ENCODE measurements at regions not wholly inside any gene's neighbourhood (a gene's known extent, or its start where the extent isn't known, plus 50 kb on each side); places are given as distances from the start of the nearest gene placed in this dataset.

DNA sequence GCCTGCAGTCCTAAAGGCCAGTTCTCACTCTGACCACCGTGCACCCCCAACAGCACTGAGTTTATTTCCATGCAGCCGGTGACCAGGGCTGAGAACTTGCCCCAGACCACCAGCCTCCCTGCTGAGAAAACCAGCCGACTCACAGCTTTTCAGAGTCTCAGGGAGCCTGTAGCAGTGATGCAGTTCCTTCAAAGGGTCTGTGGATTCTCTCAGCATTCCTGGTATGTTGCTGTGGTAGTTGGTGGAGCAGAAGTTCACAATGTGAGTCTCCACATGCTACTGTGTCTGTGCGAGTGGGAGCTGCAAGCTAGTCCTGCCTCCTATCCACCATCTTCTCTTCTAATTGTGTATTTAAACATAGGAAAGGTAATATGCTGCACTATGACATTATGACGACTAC lies 254.9 kb upstream of the KLF12 start:
- 0 out of 6 replicates have a peak overlapping the region, but pooled peaks of 1 of the 3 experiments have one; percentile 0 for H3K4me3 ChIP-seq (replicated peaks in 1 of 3; ENCODE audit: insufficient read depth in 1 of 3, low read depth in 2 of 3, low read length in 3 of 3)
- intact Hi-C loops (cut with micrococcal nuclease; ENCODE audit: unreplicated experiment) (no loop called here), in situ Hi-C loops (cut with HindIII; ENCODE audit: extremely low pct_ligation_motif_present, low pct_unique_long_range_greater_than_20kb) (no loop called here)
- no peaks in the 10 kb centered on the region for H3K4me1 ChIP-seq (ENCODE audit: insufficient read depth, low read length)
- no peak for TF ChIP-seq FOXK2 (IDR thresholded peaks at IDR 0.05)
- no peak for TF ChIP-seq KDM1A (CRISPR knock-in tag; IDR thresholded peaks at IDR 0.05)
- TF ChIP-seq FIP1L1 (IDR thresholded peaks at IDR 0.05; ENCODE audit: borderline replicate concordance, insufficient read depth, low read depth, low read length) = no peak
- no peak for TF ChIP-seq CBX1 (IDR thresholded peaks at IDR 0.05; ENCODE audit: low read depth)
- TF ChIP-seq ZNF616 (CRISPR knock-in tag; IDR thresholded peaks at IDR 0.05; ENCODE audit: low read depth) = no peak
- TF ChIP-seq ZNF83 (CRISPR knock-in tag; IDR thresholded peaks at IDR 0.05; ENCODE audit: borderline replicate concordance) = no peak
- TF ChIP-seq FOXA3 (CRISPR knock-in tag; IDR thresholded peaks at IDR 0.05) = no peak
- no peak for TF ChIP-seq RFX5 (IDR thresholded peaks at IDR 0.05; ENCODE audit: low read depth, low read length)
- TF ChIP-seq MIER3 (CRISPR knock-in tag; IDR thresholded peaks at IDR 0.05; ENCODE audit: borderline replicate concordance) = no peak
- TF ChIP-seq CAMTA2 (CRISPR knock-in tag; IDR thresholded peaks at IDR 0.05; ENCODE audit: borderline replicate concordance) = no peak
- TF ChIP-seq, protein P1, sequence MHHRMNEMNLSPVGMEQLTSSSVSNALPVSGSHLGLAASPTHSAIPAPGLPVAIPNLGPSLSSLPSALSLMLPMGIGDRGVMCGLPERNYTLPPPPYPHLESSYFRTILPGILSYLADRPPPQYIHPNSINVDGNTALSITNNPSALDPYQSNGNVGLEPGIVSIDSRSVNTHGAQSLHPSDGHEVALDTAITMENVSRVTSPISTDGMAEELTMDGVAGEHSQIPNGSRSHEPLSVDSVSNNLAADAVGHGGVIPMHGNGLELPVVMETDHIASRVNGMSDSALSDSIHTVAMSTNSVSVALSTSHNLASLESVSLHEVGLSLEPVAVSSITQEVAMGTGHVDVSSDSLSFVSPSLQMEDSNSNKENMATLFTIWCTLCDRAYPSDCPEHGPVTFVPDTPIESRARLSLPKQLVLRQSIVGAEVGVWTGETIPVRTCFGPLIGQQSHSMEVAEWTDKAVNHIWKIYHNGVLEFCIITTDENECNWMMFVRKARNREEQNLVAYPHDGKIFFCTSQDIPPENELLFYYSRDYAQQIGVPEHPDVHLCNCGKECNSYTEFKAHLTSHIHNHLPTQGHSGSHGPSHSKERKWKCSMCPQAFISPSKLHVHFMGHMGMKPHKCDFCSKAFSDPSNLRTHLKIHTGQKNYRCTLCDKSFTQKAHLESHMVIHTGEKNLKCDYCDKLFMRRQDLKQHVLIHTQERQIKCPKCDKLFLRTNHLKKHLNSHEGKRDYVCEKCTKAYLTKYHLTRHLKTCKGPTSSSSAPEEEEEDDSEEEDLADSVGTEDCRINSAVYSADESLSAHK (CRISPR knock-in tag; IDR thresholded peaks at IDR 0.05; ENCODE audit: borderline replicate concordance) = no peak
- TF ChIP-seq, protein P2, sequence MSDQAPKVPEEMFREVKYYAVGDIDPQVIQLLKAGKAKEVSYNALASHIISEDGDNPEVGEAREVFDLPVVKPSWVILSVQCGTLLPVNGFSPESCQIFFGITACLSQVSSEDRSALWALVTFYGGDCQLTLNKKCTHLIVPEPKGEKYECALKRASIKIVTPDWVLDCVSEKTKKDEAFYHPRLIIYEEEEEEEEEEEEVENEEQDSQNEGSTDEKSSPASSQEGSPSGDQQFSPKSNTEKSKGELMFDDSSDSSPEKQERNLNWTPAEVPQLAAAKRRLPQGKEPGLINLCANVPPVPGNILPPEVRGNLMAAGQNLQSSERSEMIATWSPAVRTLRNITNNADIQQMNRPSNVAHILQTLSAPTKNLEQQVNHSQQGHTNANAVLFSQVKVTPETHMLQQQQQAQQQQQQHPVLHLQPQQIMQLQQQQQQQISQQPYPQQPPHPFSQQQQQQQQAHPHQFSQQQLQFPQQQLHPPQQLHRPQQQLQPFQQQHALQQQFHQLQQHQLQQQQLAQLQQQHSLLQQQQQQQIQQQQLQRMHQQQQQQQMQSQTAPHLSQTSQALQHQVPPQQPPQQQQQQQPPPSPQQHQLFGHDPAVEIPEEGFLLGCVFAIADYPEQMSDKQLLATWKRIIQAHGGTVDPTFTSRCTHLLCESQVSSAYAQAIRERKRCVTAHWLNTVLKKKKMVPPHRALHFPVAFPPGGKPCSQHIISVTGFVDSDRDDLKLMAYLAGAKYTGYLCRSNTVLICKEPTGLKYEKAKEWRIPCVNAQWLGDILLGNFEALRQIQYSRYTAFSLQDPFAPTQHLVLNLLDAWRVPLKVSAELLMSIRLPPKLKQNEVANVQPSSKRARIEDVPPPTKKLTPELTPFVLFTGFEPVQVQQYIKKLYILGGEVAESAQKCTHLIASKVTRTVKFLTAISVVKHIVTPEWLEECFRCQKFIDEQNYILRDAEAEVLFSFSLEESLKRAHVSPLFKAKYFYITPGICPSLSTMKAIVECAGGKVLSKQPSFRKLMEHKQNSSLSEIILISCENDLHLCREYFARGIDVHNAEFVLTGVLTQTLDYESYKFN (CRISPR knock-in tag; conservative IDR thresholded peaks at IDR 0.05) = no peak
- no TSS peak for BruUV-seq (replicated peaks)
- FAIRE-seq = no peak
- ATAC-seq = no peak; the same call in 2 of the 3 replicates
- H3K79me2 ChIP-seq (ENCODE audit: insufficient read depth, low read length) = no peaks in the 10 kb centered on the region
- H2AFZ ChIP-seq (ENCODE audit: low read length) = no peak overlapping the region
- no peaks in the 10 kb centered on the region for H3K9me3 ChIP-seq (ENCODE audit: low read length)
- WGBS (ENCODE audit: low lambda C conversion rate) = 18% methylated on average over 3 of the region's 5 CpGs
- no peak overlapping the region for H3K9ac ChIP-seq (ENCODE audit: insufficient read depth, low read depth, low read length)
- H3K4me2 ChIP-seq (ENCODE audit: low read depth, low read length) = no peak overlapping the region
- CTCF ChIA-PET (ENCODE audit: low intra/inter-chr PET ratio, low total read pairs) = no interaction called here
- POLR2A ChIA-PET = no interaction called here
- no peaks in the 10 kb centered on the region for H3K27me3 ChIP-seq (ENCODE audit: control insufficient read depth in 1 of 2, insufficient read depth in 2 of 2, low read length in 2 of 2)
- H3K27ac ChIP-seq (ENCODE audit: extremely low read length, insufficient read depth, low read length) = no peak overlapping the region
- DNase-seq (ENCODE audit: low spot score) = no peak
- no peaks in the 10 kb centered on the region for H3K36me3 ChIP-seq (replicated peaks in 1 of 2; ENCODE audit: control insufficient read depth in 1 of 2, insufficient read depth in 2 of 2, low read length in 2 of 2)
- H4K20me1 ChIP-seq (ENCODE audit: insufficient read depth, low read length) = no peaks in the 10 kb centered on the region
